DMS 273 (cell line): ENCODE measurements at regions not wholly inside any gene's neighbourhood (a gene's known extent, or its start where the extent isn't known, plus 50 kb on each side); places are given as distances from the start of the nearest gene placed in this dataset.
A peak's percentile ranks its signal among the peaks of the same experiment; 100 is the strongest.
"Not testable (repeated sequence)": the region's sequence is repeated elsewhere in the genome, so short reads cannot be mapped to it uniquely, and the experiment has no call there.

Experiments used
- DNase-seq: peaks from one replicate; lab custom pipeline; 2025; ENCODE audit not compliant: unreplicated experiment; lab: John Stamatoyannopoulos, UW

- no peak for DNase-seq
Observed at GRCh38 chr4:162847945-162848549, 318.6 kb downstream of the NAF1 start.

GRCh38 chr4:162841753-162842152, 324.9 kb downstream of the NAF1 start:
- no peak for DNase-seq

- DNase-seq = no peak
Observed at GRCh38 chr4:162839814-162840213, 326.9 kb downstream of the NAF1 start.

GRCh38 chr4:162838671-162839070, 328.0 kb downstream of the NAF1 start:
- no peak for DNase-seq

- DNase-seq = peak; percentile 5
Observed at GRCh38 chr4:162837679-162838078, 329.0 kb downstream of the NAF1 start.

GRCh38 chr4:162837241-162837640, 329.4 kb downstream of the NAF1 start:
- peak; percentile 5 for DNase-seq

- peak; percentile 45 for DNase-seq
Observed at GRCh38 chr4:162836773-162837172, 329.9 kb downstream of the NAF1 start.

GRCh38 chr4:162836258-162836657, 330.4 kb downstream of the NAF1 start:
- not testable (repeated sequence) for DNase-seq

- DNase-seq = no peak
Observed at GRCh38 chr4:162830899-162831298, 335.8 kb downstream of the NAF1 start.

GRCh38 chr4:162817374-162817773, 349.3 kb downstream of the NAF1 start:
- DNase-seq = peak; percentile 1

GRCh38 chr4:162804351-162804924, 362.3 kb downstream of the NAF1 start:
- DNase-seq = no peak

- no peak for DNase-seq
Observed at GRCh38 chr4:162803378-162803777, 363.3 kb downstream of the NAF1 start.

GRCh38 chr4:162797108-162797507, 369.6 kb downstream of the NAF1 start:
- no peak for DNase-seq

GRCh38 chr4:162793571-162793970, 373.1 kb downstream of the NAF1 start:
- no peak for DNase-seq

GRCh38 chr4:162793004-162793403, 373.7 kb downstream of the NAF1 start:
- no peak for DNase-seq

- DNase-seq = no peak
Observed at GRCh38 chr4:162791226-162791625, 375.5 kb downstream of the NAF1 start.

GRCh38 chr4:162787120-162787519, 379.6 kb downstream of the NAF1 start:
- no peak for DNase-seq

GRCh38 chr4:162782778-162783525, 383.7 kb downstream of the NAF1 start:
- no peak for DNase-seq

- DNase-seq = no peak
Observed at GRCh38 chr4:162782096-162782777, 384.5 kb downstream of the NAF1 start.

- DNase-seq = peak; percentile 6
Observed at GRCh38 chr4:162770761-162771490, 395.8 kb downstream of the NAF1 start.

- no peak for DNase-seq
Observed at GRCh38 chr4:162767083-162767482, 399.6 kb downstream of the NAF1 start.
